ENCODE measurements at regions not wholly inside any gene's neighbourhood (a gene's known extent, or its start where the extent isn't known, plus 50 kb on each side); places are given as distances from the start of the nearest gene placed in this dataset.

GRCh38 chr6:113128661-113129060 lies 728.5 kb upstream of the MARCKS start:
- TF ChIP-seq CTCF (IDR thresholded peaks at IDR 0.05) = no peak
- TF ChIP-seq POLR2A (IDR thresholded peaks at IDR 0.05; ENCODE audit: low read length) = no peak
- TF ChIP-seq MAX (IDR thresholded peaks at IDR 0.05) = no peak
- TF ChIP-seq EP300 (IDR thresholded peaks at IDR 0.05) = no peak
- no peak for TF ChIP-seq BCL3 (IDR thresholded peaks at IDR 0.05)
- no peak for TF ChIP-seq ZSCAN20 (CRISPR knock-in tag; IDR thresholded peaks at IDR 0.05)
- no peak for TF ChIP-seq RCOR1 (IDR thresholded peaks at IDR 0.05; ENCODE audit: low read depth, low read length)
- TF ChIP-seq USF2 (IDR thresholded peaks at IDR 0.05) = no peak
- TF ChIP-seq REST (IDR thresholded peaks at IDR 0.05) = no peak
- TF ChIP-seq EHMT2 (IDR thresholded peaks at IDR 0.05; ENCODE audit: low read depth) = no peak

Data from A549 (cell line).